HFF-Myc (cell line): ENCODE measurements at regions not wholly inside any gene's neighbourhood (a gene's known extent, or its start where the extent isn't known, plus 50 kb on each side); places are given as distances from the start of the nearest gene placed in this dataset.

ENCODE experiments used
- DNase-seq: peaks from one replicate; pipeline ENCODE4 v3.0.0-alpha.2; 2011; ENCODE audit warnings: low read depth; ENCODE audit errors: extremely low read depth
- H3K4me3 ChIP-seq: replicated peaks from 2 replicates; pipeline ENCODE4 v1.5.1; 2011; ENCODE audit warnings: low read depth, mild to moderate bottlenecking, control low read depth, low read length
- TF ChIP-seq, protein P1 (sequence below): IDR thresholded peaks from 2 replicates; pipeline ENCODE4 v1.5.1; 2012; ENCODE audit warnings: mild to moderate bottlenecking, low read depth, low read length, control low read depth; ENCODE audit errors: missing control alignments

DNA sequence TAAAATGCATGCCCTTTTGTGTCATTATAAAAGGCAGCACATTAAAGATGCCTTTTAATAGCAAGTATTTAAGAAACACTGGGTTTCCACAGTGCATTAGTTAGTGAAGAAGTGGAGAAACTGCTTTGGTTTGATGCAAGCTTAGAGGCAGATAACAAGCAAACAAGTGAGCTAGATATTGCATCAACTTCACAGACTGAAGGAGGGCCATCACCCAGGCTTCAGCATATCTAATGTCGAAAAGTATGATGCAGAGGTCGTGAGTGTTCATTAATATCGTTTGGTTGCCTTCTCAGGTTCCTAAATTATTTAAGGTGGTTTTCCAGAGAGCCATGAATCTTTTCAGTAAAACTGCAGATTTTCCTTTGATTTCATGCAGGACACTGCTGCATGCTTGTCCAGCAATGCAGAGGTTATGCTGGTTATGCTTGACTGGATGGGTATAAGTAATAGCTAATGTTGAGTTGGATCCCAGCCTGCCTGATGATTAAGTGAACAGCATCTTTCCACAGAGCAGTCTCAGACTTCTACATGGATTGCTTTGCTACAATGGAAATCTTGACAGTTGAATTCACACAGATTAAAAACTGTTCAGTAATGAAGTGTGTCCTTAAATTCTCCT is 69.7 kb upstream of the IPO9 start:
- no peak overlapping the region for H3K4me3 ChIP-seq
- TF ChIP-seq, protein P1, sequence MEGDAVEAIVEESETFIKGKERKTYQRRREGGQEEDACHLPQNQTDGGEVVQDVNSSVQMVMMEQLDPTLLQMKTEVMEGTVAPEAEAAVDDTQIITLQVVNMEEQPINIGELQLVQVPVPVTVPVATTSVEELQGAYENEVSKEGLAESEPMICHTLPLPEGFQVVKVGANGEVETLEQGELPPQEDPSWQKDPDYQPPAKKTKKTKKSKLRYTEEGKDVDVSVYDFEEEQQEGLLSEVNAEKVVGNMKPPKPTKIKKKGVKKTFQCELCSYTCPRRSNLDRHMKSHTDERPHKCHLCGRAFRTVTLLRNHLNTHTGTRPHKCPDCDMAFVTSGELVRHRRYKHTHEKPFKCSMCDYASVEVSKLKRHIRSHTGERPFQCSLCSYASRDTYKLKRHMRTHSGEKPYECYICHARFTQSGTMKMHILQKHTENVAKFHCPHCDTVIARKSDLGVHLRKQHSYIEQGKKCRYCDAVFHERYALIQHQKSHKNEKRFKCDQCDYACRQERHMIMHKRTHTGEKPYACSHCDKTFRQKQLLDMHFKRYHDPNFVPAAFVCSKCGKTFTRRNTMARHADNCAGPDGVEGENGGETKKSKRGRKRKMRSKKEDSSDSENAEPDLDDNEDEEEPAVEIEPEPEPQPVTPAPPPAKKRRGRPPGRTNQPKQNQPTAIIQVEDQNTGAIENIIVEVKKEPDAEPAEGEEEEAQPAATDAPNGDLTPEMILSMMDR, result no peak
- no peak for DNase-seq

DNA sequence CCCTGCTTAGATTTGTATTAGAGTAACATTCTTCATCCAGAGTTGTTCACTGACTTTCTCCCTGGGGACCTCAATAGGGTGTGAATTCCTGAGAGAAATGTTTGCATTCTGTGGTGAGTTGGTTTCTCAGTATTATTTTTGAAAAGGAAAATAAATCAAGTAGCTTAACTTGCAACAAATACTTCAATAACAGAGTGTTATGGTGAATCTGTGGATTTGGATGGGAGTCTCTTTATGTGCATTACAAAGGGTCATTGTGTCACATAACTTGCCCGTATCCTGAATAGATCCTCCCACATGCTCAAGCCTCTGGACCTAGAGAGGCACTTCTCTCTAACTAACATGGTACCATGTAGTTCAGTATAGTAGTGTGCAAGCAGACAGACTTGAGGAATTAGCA is 68.4 kb upstream of the IPO9 start:
- H3K4me3 ChIP-seq, result no peak overlapping the region
- TF ChIP-seq, protein P1, result no peak
- DNase-seq, result no peak

DNA sequence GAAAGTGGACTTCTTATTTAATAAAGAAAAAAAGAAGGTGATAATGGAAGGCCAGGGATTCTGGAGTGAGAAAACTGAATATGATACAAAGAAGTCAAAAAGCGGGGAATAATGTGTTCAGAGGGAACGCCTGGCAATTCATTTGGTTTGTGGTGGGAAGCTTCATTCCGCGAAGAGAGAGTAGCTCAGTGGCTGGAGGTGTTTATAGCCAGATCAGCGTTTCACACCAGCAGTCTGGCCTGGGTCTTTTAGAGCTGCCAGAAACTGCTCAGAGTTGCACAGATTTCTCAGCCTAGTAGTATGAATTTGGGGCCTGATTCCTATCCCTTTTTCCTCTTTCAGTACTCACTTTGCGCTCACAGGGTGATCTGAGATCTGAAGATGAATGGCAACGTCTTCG is 67.8 kb upstream of the IPO9 start:
- no peak for DNase-seq
- TF ChIP-seq, protein P1, result no peak
- no peak overlapping the region for H3K4me3 ChIP-seq

DNA sequence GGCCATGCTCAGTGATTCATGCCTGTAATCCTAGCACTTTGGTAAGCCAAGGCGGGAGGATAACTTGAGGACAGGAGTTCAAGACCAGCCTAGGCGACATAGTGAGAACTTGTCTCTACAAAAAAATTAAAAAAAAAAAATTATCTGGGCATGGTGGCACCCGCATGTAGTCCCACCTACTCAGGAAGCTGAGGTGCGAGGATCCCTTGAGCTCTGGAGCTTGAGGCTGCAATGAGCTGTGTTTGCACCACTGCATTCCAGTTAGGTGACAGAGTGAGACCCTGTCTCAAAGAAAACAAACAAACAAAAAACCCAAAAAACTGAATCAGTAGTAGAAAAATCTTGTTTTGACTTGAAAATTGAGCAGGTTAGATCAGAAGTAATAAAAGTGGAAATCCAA is 67.1 kb upstream of the IPO9 start:
- DNase-seq, result no peak
- TF ChIP-seq, protein P1, result no peak
- H3K4me3 ChIP-seq, result no peak overlapping the region

DNA sequence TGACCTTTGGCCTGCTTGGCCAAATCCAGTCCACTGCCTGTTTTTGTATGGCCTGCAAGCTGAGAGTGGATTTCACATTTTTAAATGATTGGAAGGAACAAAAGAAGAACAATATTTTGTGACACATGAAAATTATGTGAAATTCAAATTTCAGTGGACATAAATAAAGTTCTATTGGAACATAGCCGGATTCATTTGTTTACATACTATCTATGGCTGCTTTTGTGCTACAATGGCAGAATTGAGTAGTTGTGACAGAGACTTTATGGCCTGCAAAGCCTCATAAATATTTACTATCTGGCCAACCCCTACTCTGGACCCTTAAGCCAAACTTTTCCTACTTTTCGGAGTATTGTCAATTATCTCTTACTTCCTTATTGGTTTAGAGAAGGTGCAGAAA is 66.6 kb upstream of the IPO9 start:
- TF ChIP-seq, protein P1, result no peak
- no peak for DNase-seq
- no peak overlapping the region for H3K4me3 ChIP-seq

DNA sequence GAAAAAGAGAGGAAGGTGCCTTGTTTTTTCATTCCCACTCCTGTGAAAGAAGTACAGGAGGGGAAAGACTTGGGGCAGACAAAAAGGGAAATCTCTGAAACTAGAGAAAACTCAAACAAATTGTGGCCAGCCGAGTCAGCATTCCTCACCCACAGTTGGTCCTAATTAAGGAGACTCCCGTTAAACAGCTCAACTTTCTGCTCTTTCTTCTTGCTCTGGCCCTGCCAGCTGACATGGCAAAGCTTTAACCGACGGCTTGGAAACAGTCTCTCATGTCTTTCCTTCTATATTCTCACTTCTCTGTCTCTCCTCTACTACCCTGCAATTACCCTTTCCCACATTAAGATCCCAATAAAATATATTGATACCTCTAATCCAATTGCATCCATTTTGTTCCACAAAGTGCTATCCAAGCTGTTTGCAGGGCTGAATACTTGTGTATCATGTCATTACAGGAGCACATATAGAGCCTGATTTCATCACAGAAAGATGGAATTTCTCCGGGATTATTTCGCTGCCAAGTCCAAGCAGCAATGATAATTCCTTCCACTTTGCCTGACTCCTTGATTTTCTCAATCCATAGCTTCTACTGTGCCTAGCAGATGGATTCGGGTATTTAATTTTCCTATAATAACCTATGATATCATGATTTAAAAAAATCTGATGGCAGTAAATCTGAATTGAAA is 65.4 kb upstream of the IPO9 start:
- no peak for DNase-seq
- H3K4me3 ChIP-seq, result no peak overlapping the region
- TF ChIP-seq, protein P1, result no peak
